ENCODE measurements at regions not wholly inside any gene's neighbourhood (a gene's known extent, or its start where the extent isn't known, plus 50 kb on each side); places are given as distances from the start of the nearest gene placed in this dataset.

DNA sequence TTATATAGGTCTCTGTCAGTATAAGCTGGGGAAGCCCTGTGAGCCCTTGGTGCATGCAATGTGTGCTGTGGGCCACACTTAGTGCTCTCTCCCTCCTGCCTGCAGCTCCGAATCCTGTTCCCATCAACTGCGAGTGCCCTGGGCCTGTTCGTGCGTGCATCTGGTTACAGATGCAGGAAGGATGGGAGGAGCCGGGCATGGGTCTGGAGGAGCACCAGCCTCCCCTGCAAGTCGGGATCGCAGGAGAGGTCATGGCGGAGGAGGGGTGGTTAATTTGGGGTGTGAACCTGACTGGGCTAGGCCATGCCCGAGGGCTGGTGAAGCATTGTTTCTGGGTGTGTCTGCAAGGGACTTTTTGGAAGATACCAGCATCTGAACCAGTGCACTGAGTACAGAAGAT lies 274.6 kb upstream of the IRX4 start:
- DNase-seq (ENCODE audit: low read depth, low spot score): no peak
- CTCF ChIA-PET: no interaction called here

GRCh38 chr5:2156358-2157059 lies 273.8 kb upstream of the IRX4 start:
- TF ChIP-seq CTCF (IDR thresholded peaks at IDR 0.05; ENCODE audit: low read depth, low read length): no peak
- Histone ChIP-seq H3K27me3 (ENCODE audit: control insufficient read depth, insufficient read depth, low read length) (no peaks in the 10 kb centered on the region), H3K9me3 (ENCODE audit: control insufficient read depth, insufficient read depth, low read length) (peaks cover 28% of the 10 kb centered on the region), H3K27ac (ENCODE audit: low read depth, low read length) (no peak overlapping the region), H3K4me3 (ENCODE audit: low read depth, low read length) (no peak overlapping the region)
- CTCF ChIA-PET: no interaction called here
- DNase-seq (ENCODE audit: low read depth, low spot score): no peak
- POLR2A ChIA-PET: no interaction called here

More for the DNA sequence above, 274.6 kb upstream of the IRX4 start:
- Histone ChIP-seq H3K9me3 (ENCODE audit: control insufficient read depth, insufficient read depth, low read length) (peaks cover 28% of the 10 kb centered on the region), H3K27me3 (ENCODE audit: control insufficient read depth, insufficient read depth, low read length) (no peaks in the 10 kb centered on the region), H3K4me3 (ENCODE audit: low read depth, low read length) (no peak overlapping the region), H3K27ac (ENCODE audit: low read depth, low read length) (no peak overlapping the region)
- TF ChIP-seq CTCF (IDR thresholded peaks at IDR 0.05; ENCODE audit: low read depth, low read length): no peak
- POLR2A ChIA-PET: no interaction called here

DNA sequence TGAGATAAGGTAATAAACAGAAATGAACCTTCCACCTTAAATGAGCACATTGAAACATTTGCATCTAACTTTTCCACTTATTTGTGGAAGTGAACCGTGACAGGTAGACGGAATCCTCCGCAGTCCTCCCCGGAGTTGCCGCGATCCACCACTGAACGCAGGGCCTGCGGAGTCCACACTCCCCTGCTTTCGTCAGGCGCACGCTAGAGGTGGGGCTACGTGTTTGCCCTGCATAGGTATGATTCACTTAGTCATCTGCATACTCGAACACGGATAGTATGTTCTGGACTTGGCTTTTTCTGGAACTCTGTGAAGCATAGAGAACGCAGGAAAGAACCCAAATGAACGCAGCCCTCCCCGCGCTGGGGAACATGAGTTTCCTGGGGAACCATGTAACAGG lies 272.8 kb upstream of the IRX4 start:
- TF ChIP-seq CTCF (IDR thresholded peaks at IDR 0.05; ENCODE audit: low read depth, low read length): no peak
- no peak for DNase-seq (ENCODE audit: low read depth, low spot score)
- Histone ChIP-seq H3K4me3 (ENCODE audit: low read depth, low read length) (no peak overlapping the region), H3K27me3 (ENCODE audit: control insufficient read depth, insufficient read depth, low read length) (no peaks in the 10 kb centered on the region), H3K27ac (ENCODE audit: low read depth, low read length) (no peak overlapping the region), H3K9me3 (ENCODE audit: control insufficient read depth, insufficient read depth, low read length) (peaks cover 35% of the 10 kb centered on the region)
- POLR2A ChIA-PET: no interaction called here
- CTCF ChIA-PET: no interaction called here

DNA sequence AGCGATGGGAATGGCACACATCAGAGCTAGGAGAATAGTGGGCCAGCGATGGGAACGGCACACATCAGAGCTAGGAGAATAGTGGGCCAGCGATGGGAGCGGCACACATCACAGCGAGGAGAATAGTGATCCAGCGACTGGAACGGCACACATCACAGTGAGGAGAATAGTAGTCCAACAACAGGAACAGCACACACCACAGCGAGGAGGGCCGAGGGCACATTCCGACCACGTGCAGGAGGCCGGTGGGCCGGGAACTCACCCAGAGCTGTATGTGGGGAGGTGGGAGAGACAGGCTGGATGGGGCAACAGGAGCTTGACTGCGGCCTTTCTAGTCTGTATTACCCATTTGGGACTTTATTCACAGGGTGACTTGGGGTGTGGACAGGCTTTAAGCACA lies 271.1 kb upstream of the IRX4 start:
- H3K9me3 ChIP-seq (ENCODE audit: control insufficient read depth, insufficient read depth, low read length): peaks cover 46% of the 10 kb centered on the region
- POLR2A ChIA-PET: no interaction called here
- no peaks in the 10 kb centered on the region for H3K27me3 ChIP-seq (ENCODE audit: control insufficient read depth, insufficient read depth, low read length)
- CTCF ChIA-PET: no interaction called here
- H3K27ac ChIP-seq (ENCODE audit: low read depth, low read length): no peak overlapping the region
- DNase-seq (ENCODE audit: low read depth, low spot score): no peak
- no peak overlapping the region for H3K4me3 ChIP-seq (ENCODE audit: low read depth, low read length)
- no peak for TF ChIP-seq CTCF (IDR thresholded peaks at IDR 0.05; ENCODE audit: low read depth, low read length)

- TF ChIP-seq CTCF (IDR thresholded peaks at IDR 0.05; ENCODE audit: low read depth, low read length): no peak
- no peak overlapping the region for H3K27ac ChIP-seq (ENCODE audit: low read depth, low read length)
- DNase-seq (ENCODE audit: low read depth, low spot score): no peak
- POLR2A ChIA-PET: no interaction called here
- CTCF ChIA-PET: no interaction called here
- H3K9me3 ChIP-seq (ENCODE audit: control insufficient read depth, insufficient read depth, low read length): peaks cover 50% of the 10 kb centered on the region
- H3K27me3 ChIP-seq (ENCODE audit: control insufficient read depth, insufficient read depth, low read length): no peaks in the 10 kb centered on the region
- H3K4me3 ChIP-seq (ENCODE audit: low read depth, low read length): no peak overlapping the region
Measured at GRCh38 chr5:2153350-2153749, 270.6 kb upstream of the IRX4 start.
